GM21786 (cell line): ENCODE measurements at regions not wholly inside any gene's neighbourhood (a gene's known extent, or its start where the extent isn't known, plus 50 kb on each side); places are given as distances from the start of the nearest gene placed in this dataset.

Experiments used
- ATAC-seq: cut with Tn5 transposase; IDR thresholded peaks from one replicate; pipeline ENCODE4 v1.9.1; 2021; ENCODE audit not compliant: unreplicated experiment

- ATAC-seq = no peak
Measured at GRCh38 chr12:100738086-100738485, 56.5 kb upstream of the ANO4 start.

DNA sequence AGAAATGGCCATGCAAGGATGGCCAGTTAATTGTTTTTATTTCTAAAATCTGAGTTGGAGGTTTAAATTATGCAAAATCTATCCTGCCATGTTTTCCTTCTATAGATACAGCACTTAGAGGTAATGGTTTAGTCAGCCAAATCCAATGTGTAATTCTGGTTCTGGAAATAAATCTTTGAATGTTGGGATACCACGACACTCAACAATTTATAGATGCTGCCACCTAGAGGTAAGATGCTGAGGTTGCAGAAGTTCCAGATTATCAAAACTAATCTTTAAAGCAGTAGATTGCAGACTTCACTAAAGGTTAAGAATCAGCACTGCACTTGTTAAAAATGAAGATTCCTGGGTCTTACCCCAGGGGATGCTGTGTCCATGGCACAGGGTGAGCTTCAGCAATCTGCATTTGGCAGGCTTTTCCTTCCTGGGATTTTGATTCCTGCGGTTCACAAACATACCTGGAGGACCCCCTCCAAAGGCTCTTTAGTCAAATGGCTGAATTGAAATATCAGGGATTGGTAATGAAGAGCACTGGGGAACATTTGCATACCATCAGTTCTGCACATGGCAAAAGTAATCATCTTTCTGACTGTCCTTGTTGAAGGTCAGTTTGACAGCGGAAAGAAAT lies 53.4 kb upstream of the ANO4 start:
- ATAC-seq = no peak

DNA sequence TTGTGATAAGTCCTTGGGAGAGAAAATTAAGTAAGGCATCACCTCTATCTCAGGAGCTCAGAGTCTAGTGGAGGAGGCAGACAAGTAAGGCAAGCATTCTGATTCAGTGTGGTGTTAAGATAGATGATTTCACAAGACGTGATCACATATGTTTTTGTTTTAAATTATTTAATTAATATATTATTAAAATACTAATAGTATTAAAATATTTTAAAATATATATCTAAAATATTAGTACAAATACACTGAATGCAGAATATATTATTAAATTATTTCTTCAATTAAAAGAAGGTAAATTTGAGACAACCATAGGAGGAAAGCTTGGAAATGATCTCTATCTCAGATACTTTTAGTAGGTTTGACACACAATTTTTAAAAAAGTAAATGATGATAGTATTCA lies 51.5 kb upstream of the ANO4 start:
- no peak for ATAC-seq
